HG03378 (cell line): ENCODE measurements at regions not wholly inside any gene's neighbourhood (a gene's known extent, or its start where the extent isn't known, plus 50 kb on each side); places are given as distances from the start of the nearest gene placed in this dataset.
"Not testable (repeated sequence)": the region's sequence is repeated elsewhere in the genome, so short reads cannot be mapped to it uniquely, and the experiment has no call there.

ENCODE experiments used
- ATAC-seq: cut with Tn5 transposase; IDR thresholded peaks from one replicate; pipeline ENCODE4 v1.9.1; 2021; ENCODE audit warnings: mild to moderate bottlenecking, moderate library complexity; ENCODE audit not compliant: unreplicated experiment

- ATAC-seq = not testable (repeated sequence)
These were observed 84.9 kb upstream of the METTL9 start for GRCh38 chr16:21514474-21514840.

- ATAC-seq = not testable (repeated sequence)
These were observed 82.7 kb upstream of the METTL9 start for GRCh38 chr16:21516705-21517040.

GRCh38 chr16:21517263-21517662 lies 82.1 kb upstream of the METTL9 start:
- ATAC-seq = peak; percentile 24

- ATAC-seq = peak; percentile 4
These were observed 79.8 kb upstream of the METTL9 start for GRCh38 chr16:21519361-21520133.

- peak; percentile 53 for ATAC-seq
These were observed 79.0 kb upstream of the METTL9 start for GRCh38 chr16:21520134-21521047.

- not testable (repeated sequence) for ATAC-seq
These were observed 78.4 kb upstream of the METTL9 start for GRCh38 chr16:21521048-21521389.

GRCh38 chr16:21521390-21522143 lies 77.8 kb upstream of the METTL9 start:
- not testable (repeated sequence) for ATAC-seq

- ATAC-seq = not testable (repeated sequence)
These were observed 76.5 kb upstream of the METTL9 start for GRCh38 chr16:21522846-21523245.

- ATAC-seq = no peak
These were observed 75.8 kb upstream of the METTL9 start for GRCh38 chr16:21523411-21524067.

- no peak for ATAC-seq
These were observed 75.2 kb upstream of the METTL9 start for GRCh38 chr16:21524068-21524751.

GRCh38 chr16:21524752-21525028 lies 74.7 kb upstream of the METTL9 start:
- ATAC-seq = not testable (repeated sequence)

- not testable (repeated sequence) for ATAC-seq
These were observed 74.1 kb upstream of the METTL9 start for GRCh38 chr16:21525029-21525895.

- not testable (repeated sequence) for ATAC-seq
These were observed 73.1 kb upstream of the METTL9 start for GRCh38 chr16:21525956-21526922.

GRCh38 chr16:21526923-21527807 lies 72.2 kb upstream of the METTL9 start:
- ATAC-seq = no peak

GRCh38 chr16:21529060-21529658 lies 70.2 kb upstream of the METTL9 start:
- not testable (repeated sequence) for ATAC-seq

GRCh38 chr16:21530729-21531383 lies 68.5 kb upstream of the METTL9 start:
- ATAC-seq = not testable (repeated sequence)
